ENCODE measurements at regions not wholly inside any gene's neighbourhood (a gene's known extent, or its start where the extent isn't known, plus 50 kb on each side); places are given as distances from the start of the nearest gene placed in this dataset.

DNA sequence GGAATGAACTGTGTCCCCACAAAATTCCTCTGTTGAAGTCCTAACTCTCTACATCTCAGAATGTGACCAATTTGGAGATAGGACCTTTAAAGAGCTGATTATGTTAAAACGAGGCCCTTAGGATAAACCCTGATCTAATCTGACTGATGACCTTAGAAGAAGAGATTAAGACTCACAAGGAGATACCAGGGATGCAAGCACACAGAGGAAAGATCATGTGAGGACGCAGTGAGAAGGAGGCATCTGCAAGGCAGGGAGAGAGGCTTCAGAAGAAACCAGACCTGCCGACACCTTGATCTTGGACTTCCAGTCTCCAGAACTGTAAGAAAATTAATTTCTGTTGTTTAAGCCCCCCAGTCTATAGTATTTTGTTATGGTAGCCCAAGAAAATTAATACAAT, 94.9 kb upstream of the ZNF800 start:
- no peaks in the 10 kb centered on the region for H3K27me3 ChIP-seq (ENCODE audit: low read length)

DNA sequence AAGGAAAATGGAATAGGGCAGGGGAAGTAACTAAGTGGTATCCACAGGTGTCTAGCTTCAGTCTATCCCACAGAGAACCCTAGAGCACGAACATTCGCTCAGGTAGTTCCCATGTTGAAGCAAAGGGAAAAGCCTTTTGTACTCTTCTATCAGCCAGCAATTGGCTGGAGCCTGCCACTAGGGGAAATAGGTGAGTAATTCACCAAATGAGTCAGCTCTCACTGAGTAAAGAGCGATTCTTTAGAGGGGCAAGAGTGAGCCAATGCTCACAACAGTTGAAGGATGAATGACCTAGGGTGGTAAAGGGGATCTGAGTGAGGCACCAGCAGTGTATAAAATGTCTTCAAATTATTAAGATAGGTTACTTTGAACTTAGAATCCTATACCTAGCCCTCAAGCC, 94.1 kb upstream of the ZNF800 start:
- Histone ChIP-seq H4K20me1 (ENCODE audit: insufficient read depth, low read depth, low read length) (no peaks in the 10 kb centered on the region), H3K4me1 (ENCODE audit: low read length) (no peaks in the 10 kb centered on the region), H3K27me3 (ENCODE audit: low read length) (no peaks in the 10 kb centered on the region), H3K4me2 (ENCODE audit: low read depth, low read length, poor library complexity, severe bottlenecking) (no peak overlapping the region), H3K79me2 (ENCODE audit: low read length) (no peaks in the 10 kb centered on the region), H3K9me3 (ENCODE audit: low read length) (no peaks in the 10 kb centered on the region), H3K27ac (ENCODE audit: low read length) (no peak overlapping the region), H2AFZ (ENCODE audit: low read length) (no peak overlapping the region), H3K9ac (ENCODE audit: low read length) (no peak overlapping the region), H3K4me3 (ENCODE audit: low read length) (no peak overlapping the region), H3K9me2 (replicated peaks; ENCODE audit: insufficient read depth, low read length) (no peaks in the 10 kb centered on the region), H3K36me3 (ENCODE audit: insufficient read depth, low read length) (no peaks in the 10 kb centered on the region)
- DNase-seq, result peak; percentile 58

More for the DNA sequence above, 94.9 kb upstream of the ZNF800 start:
- H3K27ac ChIP-seq (ENCODE audit: low read length), result no peak overlapping the region
- H3K4me3 ChIP-seq (ENCODE audit: low read length), result no peak overlapping the region
- H3K9me2 ChIP-seq (replicated peaks; ENCODE audit: insufficient read depth, low read length), result no peaks in the 10 kb centered on the region
- H3K36me3 ChIP-seq (ENCODE audit: insufficient read depth, low read length), result no peaks in the 10 kb centered on the region
- no peaks in the 10 kb centered on the region for H3K9me3 ChIP-seq (ENCODE audit: low read length)
- H3K9ac ChIP-seq (ENCODE audit: low read length), result no peak overlapping the region
- H4K20me1 ChIP-seq (ENCODE audit: insufficient read depth, low read depth, low read length), result no peaks in the 10 kb centered on the region
- no peak overlapping the region for H2AFZ ChIP-seq (ENCODE audit: low read length)
- H3K79me2 ChIP-seq (ENCODE audit: low read length), result no peaks in the 10 kb centered on the region
- H3K4me2 ChIP-seq (ENCODE audit: low read depth, low read length, poor library complexity, severe bottlenecking), result no peak overlapping the region
- H3K4me1 ChIP-seq (ENCODE audit: low read length), result no peaks in the 10 kb centered on the region
- no peak for DNase-seq

DNA sequence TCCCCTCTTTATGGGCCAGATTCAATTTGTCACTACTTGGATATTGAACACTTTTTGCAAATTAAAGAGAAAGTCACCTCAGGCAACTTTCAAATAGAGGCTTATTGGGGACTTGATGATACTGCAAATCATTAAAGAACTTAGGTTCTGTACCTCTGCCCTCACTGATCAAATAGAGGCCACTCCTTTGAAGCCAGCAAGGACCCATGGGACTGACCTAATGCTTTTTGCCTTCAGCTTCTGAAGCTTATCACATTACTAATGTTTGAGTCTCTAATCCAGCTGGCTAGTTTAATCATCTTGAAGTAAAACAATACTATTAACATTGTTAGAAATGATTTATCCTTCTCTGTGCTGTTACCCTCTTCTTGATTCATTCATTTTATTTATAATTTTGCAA, 93.0 kb upstream of the ZNF800 start:
- no peak for DNase-seq
- Histone ChIP-seq H3K27me3 (ENCODE audit: low read length) (no peaks in the 10 kb centered on the region), H3K36me3 (ENCODE audit: insufficient read depth, low read length) (no peaks in the 10 kb centered on the region), H3K9ac (ENCODE audit: low read length) (no peak overlapping the region), H3K27ac (ENCODE audit: low read length) (no peak overlapping the region), H3K79me2 (ENCODE audit: low read length) (no peaks in the 10 kb centered on the region), H4K20me1 (ENCODE audit: insufficient read depth, low read depth, low read length) (no peaks in the 10 kb centered on the region), H3K9me3 (ENCODE audit: low read length) (no peaks in the 10 kb centered on the region), H3K4me1 (ENCODE audit: low read length) (no peaks in the 10 kb centered on the region), H3K9me2 (replicated peaks; ENCODE audit: insufficient read depth, low read length) (no peaks in the 10 kb centered on the region), H3K4me3 (ENCODE audit: low read length) (no peak overlapping the region), H3K4me2 (ENCODE audit: low read depth, low read length, poor library complexity, severe bottlenecking) (no peak overlapping the region), H2AFZ (ENCODE audit: low read length) (no peak overlapping the region)

DNA sequence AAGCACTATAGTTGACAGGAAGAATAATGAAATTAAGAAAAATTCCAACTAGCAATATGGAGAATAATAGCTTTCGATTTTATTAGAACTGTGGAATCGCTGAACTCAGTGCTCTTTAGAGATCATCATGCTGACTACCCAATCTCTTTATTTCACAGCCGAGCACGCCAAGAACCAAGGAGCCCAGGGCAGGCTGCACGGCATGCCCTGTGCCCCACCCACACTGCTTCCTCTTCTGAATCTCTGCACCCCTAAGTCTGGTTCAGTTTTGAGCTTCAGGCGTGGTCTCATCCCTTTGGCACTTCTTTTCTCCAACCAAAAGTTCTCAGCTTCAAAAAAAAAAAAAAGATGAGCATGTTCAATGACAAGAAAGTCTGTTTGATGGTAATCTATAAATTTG, 92.4 kb upstream of the ZNF800 start:
- H3K9me2 ChIP-seq (replicated peaks; ENCODE audit: insufficient read depth, low read length), result no peaks in the 10 kb centered on the region
- no peak overlapping the region for H3K9ac ChIP-seq (ENCODE audit: low read length)
- H3K27me3 ChIP-seq (ENCODE audit: low read length), result no peaks in the 10 kb centered on the region
- H2AFZ ChIP-seq (ENCODE audit: low read length), result no peak overlapping the region
- H3K4me2 ChIP-seq (ENCODE audit: low read depth, low read length, poor library complexity, severe bottlenecking), result no peak overlapping the region
- no peak overlapping the region for H3K4me3 ChIP-seq (ENCODE audit: low read length)
- H3K9me3 ChIP-seq (ENCODE audit: low read length), result no peaks in the 10 kb centered on the region
- DNase-seq, result no peak
- no peaks in the 10 kb centered on the region for H3K79me2 ChIP-seq (ENCODE audit: low read length)
- no peaks in the 10 kb centered on the region for H3K4me1 ChIP-seq (ENCODE audit: low read length)
- H3K27ac ChIP-seq (ENCODE audit: low read length), result no peak overlapping the region
- H4K20me1 ChIP-seq (ENCODE audit: insufficient read depth, low read depth, low read length), result no peaks in the 10 kb centered on the region
- no peaks in the 10 kb centered on the region for H3K36me3 ChIP-seq (ENCODE audit: insufficient read depth, low read length)

DNA sequence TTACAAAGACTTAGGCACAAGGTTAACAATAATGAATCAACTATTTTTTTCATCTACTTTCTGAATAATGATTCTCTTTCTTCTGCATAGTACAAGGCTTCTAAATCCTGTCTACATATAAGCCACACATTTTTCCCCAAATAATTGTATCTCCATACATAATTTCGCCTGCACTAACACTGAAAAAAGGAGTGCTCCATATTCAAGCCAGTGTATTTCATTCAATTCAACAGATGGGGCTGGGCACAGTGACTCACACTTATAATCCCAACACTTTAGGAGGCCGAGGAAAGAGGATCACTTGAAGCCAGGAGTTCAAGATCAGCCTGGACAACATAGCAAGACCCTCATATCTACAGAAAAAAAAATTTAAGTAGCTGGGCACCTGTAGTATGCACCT, 86.0 kb upstream of the ZNF800 start:
- Histone ChIP-seq H3K79me2 (ENCODE audit: low read length) (no peaks in the 10 kb centered on the region), H3K36me3 (ENCODE audit: insufficient read depth, low read length) (no peaks in the 10 kb centered on the region), H3K4me1 (ENCODE audit: low read length) (no peaks in the 10 kb centered on the region), H3K4me3 (ENCODE audit: low read length) (no peak overlapping the region), H3K27ac (ENCODE audit: low read length) (no peak overlapping the region), H4K20me1 (ENCODE audit: insufficient read depth, low read depth, low read length) (no peaks in the 10 kb centered on the region), H3K4me2 (ENCODE audit: low read depth, low read length, poor library complexity, severe bottlenecking) (no peak overlapping the region), H3K9me3 (ENCODE audit: low read length) (no peaks in the 10 kb centered on the region), H3K9ac (ENCODE audit: low read length) (no peak overlapping the region), H2AFZ (ENCODE audit: low read length) (no peak overlapping the region), H3K9me2 (replicated peaks; ENCODE audit: insufficient read depth, low read length) (no peaks in the 10 kb centered on the region), H3K27me3 (ENCODE audit: low read length) (no peaks in the 10 kb centered on the region)
- DNase-seq, result no peak

DNA sequence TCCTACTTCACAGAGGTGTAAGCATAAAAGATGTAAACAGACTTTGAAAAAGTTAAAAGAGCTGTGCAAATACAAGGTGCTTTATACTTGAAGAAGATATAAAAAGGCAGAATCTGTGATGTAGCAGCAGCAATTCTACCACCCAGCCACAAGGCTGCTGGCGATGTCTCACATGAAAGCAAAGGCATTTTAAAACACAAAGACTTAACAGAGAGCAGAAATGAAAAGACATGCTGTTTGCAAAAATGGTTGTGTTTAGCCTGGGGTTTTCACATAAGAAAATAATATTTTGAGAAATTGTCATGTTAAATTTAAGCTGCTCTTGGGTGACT, 85.5 kb upstream of the ZNF800 start:
- no peak overlapping the region for H2AFZ ChIP-seq (ENCODE audit: low read length)
- no peak overlapping the region for H3K27ac ChIP-seq (ENCODE audit: low read length)
- H3K4me1 ChIP-seq (ENCODE audit: low read length), result no peaks in the 10 kb centered on the region
- H3K4me2 ChIP-seq (ENCODE audit: low read depth, low read length, poor library complexity, severe bottlenecking), result no peak overlapping the region
- H3K27me3 ChIP-seq (ENCODE audit: low read length), result no peaks in the 10 kb centered on the region
- DNase-seq, result no peak
- no peaks in the 10 kb centered on the region for H4K20me1 ChIP-seq (ENCODE audit: insufficient read depth, low read depth, low read length)
- H3K9me2 ChIP-seq (replicated peaks; ENCODE audit: insufficient read depth, low read length), result no peaks in the 10 kb centered on the region
- no peak overlapping the region for H3K4me3 ChIP-seq (ENCODE audit: low read length)
- H3K9me3 ChIP-seq (ENCODE audit: low read length), result no peaks in the 10 kb centered on the region
- H3K36me3 ChIP-seq (ENCODE audit: insufficient read depth, low read length), result no peaks in the 10 kb centered on the region
- no peak overlapping the region for H3K9ac ChIP-seq (ENCODE audit: low read length)
- H3K79me2 ChIP-seq (ENCODE audit: low read length), result no peaks in the 10 kb centered on the region

DNA sequence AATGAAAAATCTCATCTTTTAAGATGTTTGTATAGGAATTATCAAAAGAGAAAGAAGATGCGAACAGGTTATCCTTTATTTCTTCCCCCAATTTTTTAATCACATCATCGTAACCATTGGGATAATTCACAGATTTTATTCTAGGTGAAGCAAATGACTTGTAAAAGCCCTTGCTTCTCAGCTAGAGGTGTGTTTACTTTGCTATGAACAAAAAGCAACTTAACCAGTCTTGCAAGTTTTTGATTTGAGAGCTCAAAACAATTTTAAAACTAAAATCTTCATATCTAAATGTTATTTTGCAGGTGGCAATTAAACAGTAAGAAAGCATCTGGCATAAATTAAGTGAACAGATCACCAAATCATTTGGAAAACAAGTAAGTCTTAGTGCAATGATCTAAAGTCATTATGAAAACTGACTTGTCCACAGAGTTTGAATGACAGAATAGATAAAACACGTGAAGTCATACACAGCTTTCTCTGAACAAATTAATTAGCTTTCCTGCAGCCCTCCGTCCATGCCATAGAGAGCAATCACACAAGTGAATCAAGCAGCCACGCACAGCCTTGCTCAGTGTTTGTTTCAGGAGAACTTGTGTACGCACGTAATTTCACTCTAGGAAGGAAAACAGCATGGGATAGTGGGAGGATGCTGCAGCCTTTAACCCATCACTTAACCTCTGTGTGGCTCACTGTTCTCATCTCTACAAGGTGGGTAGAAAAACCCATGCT, 85.0 kb upstream of the ZNF800 start:
- H3K27me3 ChIP-seq (ENCODE audit: low read length), result no peaks in the 10 kb centered on the region
- H4K20me1 ChIP-seq (ENCODE audit: insufficient read depth, low read depth, low read length), result no peaks in the 10 kb centered on the region
- no peaks in the 10 kb centered on the region for H3K79me2 ChIP-seq (ENCODE audit: low read length)
- no peak overlapping the region for H3K27ac ChIP-seq (ENCODE audit: low read length)
- H3K9ac ChIP-seq (ENCODE audit: low read length), result no peak overlapping the region
- no peak overlapping the region for H3K4me3 ChIP-seq (ENCODE audit: low read length)
- H3K36me3 ChIP-seq (ENCODE audit: insufficient read depth, low read length), result no peaks in the 10 kb centered on the region
- H3K4me1 ChIP-seq (ENCODE audit: low read length), result no peaks in the 10 kb centered on the region
- DNase-seq, result no peak
- no peaks in the 10 kb centered on the region for H3K9me3 ChIP-seq (ENCODE audit: low read length)
- H2AFZ ChIP-seq (ENCODE audit: low read length), result no peak overlapping the region
- no peak overlapping the region for H3K4me2 ChIP-seq (ENCODE audit: low read depth, low read length, poor library complexity, severe bottlenecking)
- no peaks in the 10 kb centered on the region for H3K9me2 ChIP-seq (replicated peaks; ENCODE audit: insufficient read depth, low read length)

DNA sequence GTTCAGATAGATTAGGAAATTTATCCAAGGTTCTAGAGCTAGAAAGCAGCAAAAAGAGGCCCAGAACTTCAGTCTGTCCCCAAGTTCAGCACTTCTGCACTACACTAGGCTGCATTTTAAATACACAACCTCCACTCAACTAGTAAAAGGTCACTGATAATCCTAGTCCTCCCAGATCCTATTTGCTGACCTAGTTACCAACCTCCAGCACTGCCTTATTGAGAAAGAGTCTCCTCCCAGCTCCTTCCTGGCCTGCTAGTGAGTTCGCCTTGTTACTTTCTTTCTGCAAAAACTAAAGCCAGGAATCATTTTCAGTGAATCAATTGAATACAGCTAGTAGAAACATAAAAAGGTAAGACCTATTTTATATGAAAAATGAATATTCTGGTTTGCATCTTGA, 84.1 kb upstream of the ZNF800 start:
- Histone ChIP-seq H3K4me1 (ENCODE audit: low read length) (no peaks in the 10 kb centered on the region), H3K9me2 (replicated peaks; ENCODE audit: insufficient read depth, low read length) (no peaks in the 10 kb centered on the region), H4K20me1 (ENCODE audit: insufficient read depth, low read depth, low read length) (no peaks in the 10 kb centered on the region), H3K4me3 (ENCODE audit: low read length) (no peak overlapping the region), H3K79me2 (ENCODE audit: low read length) (no peaks in the 10 kb centered on the region), H2AFZ (ENCODE audit: low read length) (no peak overlapping the region), H3K9ac (ENCODE audit: low read length) (no peak overlapping the region), H3K9me3 (ENCODE audit: low read length) (no peaks in the 10 kb centered on the region), H3K27me3 (ENCODE audit: low read length) (no peaks in the 10 kb centered on the region), H3K36me3 (ENCODE audit: insufficient read depth, low read length) (no peaks in the 10 kb centered on the region), H3K27ac (ENCODE audit: low read length) (no peak overlapping the region), H3K4me2 (ENCODE audit: low read depth, low read length, poor library complexity, severe bottlenecking) (no peak overlapping the region)
- DNase-seq, result no peak

DNA sequence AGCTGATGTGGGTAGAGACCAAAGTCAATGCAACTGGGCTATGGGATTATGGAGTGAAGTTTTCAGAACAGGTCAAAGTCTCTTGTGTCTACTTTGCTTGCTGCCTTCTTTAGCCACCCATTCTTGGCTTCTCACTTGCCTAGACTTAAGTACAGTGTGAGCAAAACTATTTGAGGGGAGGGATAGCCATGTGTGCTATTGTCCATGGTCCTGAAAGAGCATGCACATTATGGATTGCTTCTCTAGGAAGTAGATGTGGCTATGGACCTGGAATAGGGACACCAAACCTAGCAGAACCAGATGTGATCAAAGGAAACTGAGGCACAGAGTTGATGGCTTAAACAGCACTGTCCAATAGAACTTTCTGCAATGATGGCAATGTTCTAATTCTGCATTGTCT, 81.9 kb upstream of the ZNF800 start:
- Histone ChIP-seq H3K27ac (ENCODE audit: low read length) (no peak overlapping the region), H3K4me1 (ENCODE audit: low read length) (no peaks in the 10 kb centered on the region), H3K4me2 (ENCODE audit: low read depth, low read length, poor library complexity, severe bottlenecking) (no peak overlapping the region), H3K4me3 (ENCODE audit: low read length) (no peak overlapping the region), H3K79me2 (ENCODE audit: low read length) (no peaks in the 10 kb centered on the region), H2AFZ (ENCODE audit: low read length) (no peak overlapping the region), H3K9ac (ENCODE audit: low read length) (no peak overlapping the region), H4K20me1 (ENCODE audit: insufficient read depth, low read depth, low read length) (no peaks in the 10 kb centered on the region), H3K36me3 (ENCODE audit: insufficient read depth, low read length) (no peaks in the 10 kb centered on the region), H3K27me3 (ENCODE audit: low read length) (no peaks in the 10 kb centered on the region), H3K9me3 (ENCODE audit: low read length) (no peaks in the 10 kb centered on the region), H3K9me2 (replicated peaks; ENCODE audit: insufficient read depth, low read length) (no peaks in the 10 kb centered on the region)
- DNase-seq, result no peak

Data from Karpas-422 (cell line).